HG03439 (cell line): ENCODE measurements at regions not wholly inside any gene's neighbourhood (a gene's known extent, or its start where the extent isn't known, plus 50 kb on each side); places are given as distances from the start of the nearest gene placed in this dataset.

ENCODE experiments used
- ATAC-seq: cut with Tn5 transposase; IDR thresholded peaks from one replicate; pipeline ENCODE4 v1.9.1; 2021; ENCODE audit warnings: mild to moderate bottlenecking, moderate library complexity; ENCODE audit not compliant: unreplicated experiment

- no peak for ATAC-seq
Measured at GRCh38 chr17:77746896-77747554, 211.5 kb upstream of the TNRC6C start.

GRCh38 chr17:77748436-77748835, 210.1 kb upstream of the TNRC6C start:
- ATAC-seq = no peak

- no peak for ATAC-seq
Measured at GRCh38 chr17:77749321-77749751, 209.2 kb upstream of the TNRC6C start.

DNA sequence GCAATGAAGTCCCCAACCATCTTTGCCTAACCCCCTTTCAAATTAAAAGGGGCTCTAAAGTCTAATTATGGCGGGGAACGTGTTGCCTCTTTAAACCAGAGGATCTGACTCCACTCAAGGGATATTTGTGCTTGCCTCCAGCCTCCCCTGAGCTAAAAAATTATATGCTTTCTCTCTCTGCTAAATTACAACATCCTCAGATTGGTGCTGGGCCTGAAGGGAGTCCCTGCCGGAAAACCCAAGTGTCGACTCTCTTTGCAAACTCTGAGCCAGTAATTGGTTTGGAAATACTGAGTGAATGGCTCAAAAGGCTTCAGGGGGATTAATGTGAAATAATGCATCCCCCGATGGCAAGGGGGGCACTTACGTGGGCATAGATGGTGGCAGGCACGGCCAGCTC, 208.5 kb upstream of the TNRC6C start:
- ATAC-seq = no peak

GRCh38 chr17:77750427-77751043, 208.0 kb upstream of the TNRC6C start:
- ATAC-seq = no peak

GRCh38 chr17:77753246-77753645, 205.3 kb upstream of the TNRC6C start:
- no peak for ATAC-seq

DNA sequence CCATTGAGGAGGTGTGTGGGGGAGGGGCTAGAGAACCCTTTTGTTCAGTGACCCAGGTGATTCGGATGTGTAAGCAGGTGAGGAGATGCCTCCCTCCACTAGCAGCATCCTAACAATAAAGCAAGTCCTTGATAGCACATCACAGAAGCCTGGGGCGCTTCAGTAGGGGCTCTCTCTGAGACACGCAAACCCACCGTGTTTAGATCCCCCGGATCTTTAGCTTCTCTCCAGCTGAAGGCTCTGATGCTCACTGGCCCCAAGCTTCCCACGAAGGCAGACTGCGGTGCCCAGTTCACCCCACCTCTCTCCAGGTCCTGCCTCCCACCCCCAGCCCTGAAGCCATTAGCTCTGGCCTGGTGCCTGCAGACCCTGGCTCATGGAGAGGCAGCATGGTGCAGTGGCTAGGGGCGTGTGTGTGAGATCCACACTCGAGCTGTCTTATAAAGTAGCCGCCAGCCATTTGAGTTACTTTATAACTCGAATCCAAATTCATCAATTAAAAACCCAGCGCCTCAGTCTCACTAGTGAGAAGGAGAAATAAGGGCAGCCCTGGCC, 204.7 kb upstream of the TNRC6C start:
- no peak for ATAC-seq

DNA sequence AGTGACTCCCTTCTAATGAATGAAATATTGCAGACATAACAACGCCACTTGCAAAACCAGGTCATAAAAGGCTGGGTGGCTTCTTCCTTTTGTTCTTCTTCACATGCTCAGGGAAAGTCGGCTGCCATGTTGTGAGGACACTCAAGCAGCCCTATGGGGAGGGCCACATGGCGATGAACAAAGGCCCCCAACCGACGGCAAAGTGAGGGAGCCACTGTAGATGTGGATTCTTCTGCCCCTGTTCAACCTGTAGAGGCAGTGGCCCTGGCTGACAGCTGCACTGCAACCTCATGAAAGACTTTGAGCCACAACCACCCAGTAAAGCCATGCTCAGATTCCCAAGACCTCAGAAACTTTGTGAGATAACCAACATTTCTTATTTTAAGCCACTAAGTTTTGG, 203.5 kb upstream of the TNRC6C start:
- no peak for ATAC-seq

DNA sequence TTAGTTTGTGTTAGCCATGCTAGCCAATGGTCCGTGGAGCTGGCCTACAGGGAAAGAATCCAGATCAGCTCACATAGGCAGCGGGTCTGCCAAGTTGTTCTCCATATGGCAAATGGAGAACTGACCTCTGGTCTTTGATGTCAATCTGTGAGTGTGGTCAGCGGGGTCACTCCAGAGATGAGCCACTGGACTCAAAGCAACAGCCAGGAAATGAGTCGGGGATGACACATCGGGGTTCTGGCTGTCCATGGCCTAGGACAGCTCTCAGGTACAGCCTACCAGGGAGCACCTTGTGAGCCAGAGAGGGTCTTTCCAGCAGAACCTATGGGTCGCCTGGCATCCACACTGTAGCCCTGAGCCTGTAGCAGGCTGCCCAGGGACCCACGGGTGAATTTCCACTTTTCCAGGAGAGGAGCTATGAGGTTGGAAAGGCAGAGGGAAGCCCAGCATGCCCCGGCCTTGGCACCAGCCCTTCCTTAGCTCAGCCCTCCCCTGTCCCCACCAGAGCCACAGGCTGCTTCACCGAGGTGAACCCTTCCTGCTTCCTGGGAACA, 203.0 kb upstream of the TNRC6C start:
- no peak for ATAC-seq

DNA sequence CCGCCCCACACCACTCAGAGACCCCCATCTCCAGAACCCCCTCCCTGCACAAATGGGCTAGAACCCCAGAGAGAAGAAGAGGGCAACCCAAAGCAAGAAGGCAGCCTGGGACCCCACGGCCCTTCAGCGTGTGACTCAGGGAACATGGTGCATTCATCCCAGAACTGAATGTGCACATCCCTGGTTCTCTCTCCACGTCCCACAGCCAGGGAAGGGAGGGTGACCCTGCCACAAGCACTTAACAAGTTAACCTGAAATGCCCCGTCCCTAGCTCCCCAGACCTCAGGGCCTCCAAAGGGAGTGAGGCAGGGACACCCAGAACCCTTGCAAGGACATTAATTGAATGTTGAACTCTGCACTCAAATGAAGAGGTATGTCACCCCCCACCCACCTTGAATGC, 202.5 kb upstream of the TNRC6C start:
- ATAC-seq = no peak

DNA sequence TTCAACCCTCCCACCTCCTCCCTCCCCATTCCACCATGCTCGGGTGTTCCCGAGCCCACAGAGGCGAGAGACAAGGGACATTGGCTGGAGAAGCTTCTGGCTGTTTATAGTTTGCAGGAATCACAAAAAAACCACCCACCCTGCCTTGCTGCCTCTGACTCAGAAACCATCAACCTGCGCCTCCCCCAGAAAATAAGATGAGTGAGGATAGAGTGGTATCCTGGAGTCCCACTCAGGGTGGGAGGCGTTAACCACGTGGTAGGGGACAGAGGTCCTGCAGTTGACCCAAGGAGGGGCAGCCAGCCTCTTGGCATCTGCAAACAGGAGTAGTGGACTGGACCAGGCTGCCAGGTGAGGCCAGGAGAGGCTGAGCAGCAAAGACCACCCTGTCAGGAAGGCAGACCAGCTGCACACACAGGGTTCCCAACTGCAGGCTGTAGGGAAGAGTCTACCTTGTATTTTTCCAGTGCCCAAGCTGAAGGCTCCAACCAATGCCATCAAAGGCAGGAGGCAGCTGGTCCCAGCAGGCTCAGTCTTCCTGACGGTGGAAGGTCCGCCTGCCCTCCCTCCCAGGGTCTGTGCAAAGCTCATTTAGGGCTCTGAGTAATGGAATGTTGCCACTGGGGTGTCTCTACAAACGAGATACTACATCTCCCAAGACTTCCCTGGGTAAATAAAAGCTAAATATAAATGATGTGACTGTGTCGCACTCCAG, 201.5 kb upstream of the TNRC6C start:
- ATAC-seq = no peak

- ATAC-seq = no peak
Measured at GRCh38 chr17:77757561-77757898, 201.0 kb upstream of the TNRC6C start.

GRCh38 chr17:77763023-77763422, 195.5 kb upstream of the TNRC6C start:
- no peak for ATAC-seq

DNA sequence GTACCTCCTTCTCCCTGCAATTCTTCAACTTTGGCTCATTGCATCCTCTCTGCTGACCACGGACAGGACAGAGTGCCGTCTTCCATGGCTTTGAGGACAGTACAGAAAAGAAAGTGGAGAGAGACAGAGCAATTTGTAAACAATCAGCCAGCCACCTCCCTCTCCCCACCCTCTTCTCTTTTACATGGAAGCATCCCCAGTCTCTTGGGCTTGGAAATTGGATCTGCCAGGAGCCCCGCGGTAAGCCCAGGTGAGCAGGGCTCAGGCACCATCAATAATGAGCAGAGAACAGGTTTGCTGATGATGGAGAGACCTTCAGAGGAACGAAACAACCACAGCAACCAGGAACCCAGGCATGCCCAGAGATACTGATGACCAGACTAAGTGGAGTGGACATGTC, 194.9 kb upstream of the TNRC6C start:
- no peak for ATAC-seq

GRCh38 chr17:77765292-77765691, 193.2 kb upstream of the TNRC6C start:
- no peak for ATAC-seq

GRCh38 chr17:77767148-77767547, 191.4 kb upstream of the TNRC6C start:
- no peak for ATAC-seq

- no peak for ATAC-seq
Measured at GRCh38 chr17:77768248-77768852, 190.2 kb upstream of the TNRC6C start.

- no peak for ATAC-seq
Measured at GRCh38 chr17:77769215-77769614, 189.3 kb upstream of the TNRC6C start.

- ATAC-seq = no peak
Measured at GRCh38 chr17:77769762-77770161, 188.7 kb upstream of the TNRC6C start.

- ATAC-seq = no peak
Measured at GRCh38 chr17:77770331-77771105, 188.0 kb upstream of the TNRC6C start.

- ATAC-seq = no peak
Measured at GRCh38 chr17:77771145-77771544, 187.4 kb upstream of the TNRC6C start.
